Stimulated activated CD8-positive, alpha-beta memory T cell treated with anti-CD3 and anti-CD28 coated beads, Interleukin-4, amount 100 ng/mL, for 24 hours (primary cell): ENCODE measurements at regions not wholly inside any gene's neighbourhood (a gene's known extent, or its start where the extent isn't known, plus 50 kb on each side); places are given as distances from the start of the nearest gene placed in this dataset.

Source experiments
- DNase-seq: peaks from one replicate; pipeline ENCODE4 v3.0.0-alpha.2; 2020; ENCODE audit warnings: low read depth

- DNase-seq, result no peak
Observed at GRCh38 chr4:108400309-108400708, 220.1 kb upstream of the RPL34 start.

- DNase-seq, result no peak
Observed at GRCh38 chr4:108399610-108400265, 220.6 kb upstream of the RPL34 start.

- no peak for DNase-seq
Observed at GRCh38 chr4:108398836-108399235, 221.5 kb upstream of the RPL34 start.

- DNase-seq, result no peak
Observed at GRCh38 chr4:108398316-108398715, 222.1 kb upstream of the RPL34 start.

DNA sequence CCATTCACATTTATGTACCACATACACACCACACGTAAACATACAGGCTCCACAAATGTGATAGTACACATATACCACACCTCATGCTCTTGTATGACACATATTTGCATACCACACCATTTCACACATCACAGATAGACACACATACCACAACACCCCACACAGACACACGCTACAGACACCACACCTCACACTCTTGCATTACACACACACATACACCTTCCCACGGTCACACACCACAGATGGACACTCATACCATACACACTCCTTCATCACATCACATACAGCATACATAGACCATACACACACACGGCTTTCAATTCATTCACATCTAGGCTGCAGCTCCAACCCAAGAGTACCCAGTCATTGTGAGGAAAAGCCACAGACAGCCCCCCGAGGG lies 222.5 kb upstream of the RPL34 start:
- DNase-seq, result no peak

DNA sequence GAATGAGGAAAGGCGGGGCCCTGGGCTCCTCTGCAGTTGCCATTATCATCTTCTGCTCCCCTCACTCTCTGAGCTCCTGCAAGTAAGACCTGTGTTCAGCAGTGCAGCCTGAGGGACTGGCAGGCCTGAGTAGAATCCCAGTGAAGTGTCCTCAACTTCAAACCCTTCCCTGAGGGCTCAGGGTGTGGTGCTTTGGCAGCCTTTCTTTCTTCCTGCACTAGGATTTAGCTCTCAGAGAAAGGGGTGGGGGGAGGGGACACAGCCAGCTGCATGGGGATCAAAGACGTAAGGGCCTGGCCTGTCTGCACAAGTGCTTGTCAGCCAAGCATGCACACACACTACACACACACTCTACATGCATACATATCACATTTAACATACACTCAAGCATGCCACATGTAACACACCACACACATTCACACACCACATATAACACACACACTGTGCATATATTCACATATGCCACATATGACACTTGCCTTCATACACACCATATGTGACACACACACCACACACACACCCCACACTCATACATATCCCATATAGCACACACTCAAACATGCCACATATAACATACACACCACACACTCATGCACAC lies 223.4 kb upstream of the RPL34 start:
- DNase-seq, result no peak

GRCh38 chr4:108395786-108396185 lies 224.6 kb upstream of the RPL34 start:
- no peak for DNase-seq

DNA sequence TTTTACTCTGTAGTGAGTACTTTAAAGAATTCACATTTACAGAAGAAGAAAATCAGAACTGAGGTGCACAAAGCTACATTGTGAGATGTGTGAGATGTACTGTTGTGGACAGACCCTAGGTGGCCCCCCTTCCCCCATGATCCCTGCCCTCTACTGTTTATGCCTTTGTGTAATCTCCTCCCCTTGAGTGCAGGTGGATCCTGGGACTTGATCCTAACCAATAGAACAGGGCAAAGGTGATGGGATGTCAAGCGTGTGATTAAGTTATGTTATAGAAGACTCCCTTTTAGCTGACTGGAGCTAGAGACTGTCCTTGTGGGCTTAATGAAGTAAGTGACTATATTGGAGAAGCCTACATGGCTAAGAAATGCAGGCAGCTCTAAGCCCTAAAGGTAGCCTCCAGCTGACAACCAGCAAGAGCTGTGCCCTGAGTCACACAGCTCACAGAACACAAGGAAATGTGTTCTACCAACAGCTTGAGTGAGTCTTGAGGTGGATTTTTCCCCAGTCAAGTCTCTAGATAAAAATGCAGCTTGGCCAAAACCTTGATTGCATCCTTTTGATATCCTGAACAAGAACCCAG lies 225.2 kb upstream of the LEF1 start:
- DNase-seq, result no peak

DNA sequence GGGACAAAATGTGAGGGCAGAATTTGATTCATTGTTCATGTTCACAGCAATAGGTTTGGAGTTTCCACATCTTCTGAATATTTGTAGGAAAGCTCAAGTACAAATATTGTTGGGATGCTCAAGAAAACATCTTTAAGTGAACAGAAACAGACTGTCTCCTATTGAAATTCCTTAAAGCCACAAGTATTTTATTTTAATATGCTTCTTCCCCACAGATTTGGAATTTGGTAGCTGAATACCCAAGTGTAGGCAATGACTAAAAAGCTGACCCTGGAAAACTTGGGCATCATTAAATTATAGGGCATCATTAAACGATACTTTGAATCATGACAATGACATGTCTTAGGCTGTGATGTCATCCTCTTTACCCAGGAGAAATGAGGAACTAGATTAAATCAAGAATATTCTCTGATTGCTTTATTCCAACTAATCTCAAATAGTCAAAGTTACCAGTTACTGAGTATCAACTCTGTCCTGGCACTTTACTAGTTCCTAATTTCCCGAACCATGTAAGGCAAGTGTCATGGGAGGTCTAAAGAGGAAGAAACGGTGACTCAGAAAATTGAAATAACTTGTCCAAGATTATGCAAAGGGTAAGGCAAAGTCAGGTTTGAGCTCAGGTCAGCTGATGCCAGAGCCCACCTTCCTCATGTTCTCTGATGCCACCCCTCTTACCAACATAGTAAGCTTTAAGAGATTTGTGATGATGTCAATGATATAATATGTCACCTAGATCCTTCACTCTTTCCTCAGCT lies 223.1 kb upstream of the LEF1 start:
- no peak for DNase-seq

DNA sequence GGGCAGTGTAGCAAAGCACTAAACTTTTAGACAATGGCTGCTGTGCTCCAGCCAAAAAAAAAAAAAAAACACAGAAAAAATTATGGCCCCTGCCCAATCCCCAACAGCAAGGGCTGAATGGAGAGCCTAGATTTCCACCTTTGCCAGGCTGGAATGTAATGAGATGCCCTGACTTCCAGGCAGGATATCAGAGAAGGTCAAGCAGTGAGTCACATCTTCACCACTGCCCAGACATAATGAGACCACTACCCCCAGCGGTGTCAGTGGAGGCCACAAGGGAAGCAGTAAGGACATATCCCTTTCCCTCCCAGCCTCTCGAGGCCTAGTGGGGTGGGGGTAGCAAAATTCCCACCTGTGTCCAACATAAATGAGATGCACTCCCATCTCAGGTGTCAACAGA lies 216.3 kb upstream of the LEF1 start:
- no peak for DNase-seq

GRCh38 chr4:108384544-108384943 lies 215.8 kb upstream of the LEF1 start:
- no peak for DNase-seq

DNA sequence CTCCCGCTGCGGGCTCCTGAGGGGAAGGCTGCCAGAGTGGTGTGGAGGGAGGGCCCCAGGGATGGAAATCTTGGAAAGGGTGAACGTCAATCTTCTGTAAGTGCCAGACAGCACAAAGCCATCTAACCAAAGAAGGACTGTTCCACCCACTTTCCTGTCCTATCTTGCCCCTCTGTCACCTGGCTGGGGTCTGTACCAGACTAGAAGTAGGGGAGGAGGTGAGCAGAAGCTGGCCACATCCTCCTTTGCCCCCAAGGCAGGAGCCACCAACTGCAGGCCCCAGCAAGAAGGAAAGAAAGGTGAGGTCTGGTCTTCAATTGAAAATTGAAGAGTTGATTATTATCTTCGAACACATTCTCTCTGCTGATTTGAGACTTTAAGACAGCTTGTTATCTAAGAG lies 214.4 kb upstream of the LEF1 start:
- DNase-seq, result no peak

GRCh38 chr4:108382751-108383150 lies 214.0 kb upstream of the LEF1 start:
- DNase-seq, result no peak

DNA sequence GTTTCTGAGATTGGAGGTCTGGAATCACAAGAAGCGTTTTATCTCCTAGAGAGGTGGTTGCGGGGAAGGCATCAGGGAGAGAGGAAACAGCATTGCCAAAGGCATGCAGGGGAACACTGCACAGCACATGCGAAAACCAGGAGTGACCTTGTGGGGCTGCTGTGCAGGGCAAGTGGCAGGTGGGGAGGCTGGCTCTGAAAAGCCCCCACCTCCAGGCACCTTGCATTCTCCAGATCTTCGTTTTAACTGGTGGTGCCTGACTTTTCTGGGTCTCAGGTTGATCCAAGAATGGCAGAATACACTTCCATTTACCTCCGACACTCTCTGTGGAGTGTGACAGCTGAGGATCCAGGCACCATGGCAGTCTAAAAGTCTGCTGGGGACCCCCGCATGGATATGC lies 209.4 kb upstream of the LEF1 start:
- no peak for DNase-seq

GRCh38 chr4:108377021-108377420 lies 208.3 kb upstream of the LEF1 start:
- no peak for DNase-seq

- no peak for DNase-seq
Observed at GRCh38 chr4:108375434-108375833, 206.7 kb upstream of the LEF1 start.

DNA sequence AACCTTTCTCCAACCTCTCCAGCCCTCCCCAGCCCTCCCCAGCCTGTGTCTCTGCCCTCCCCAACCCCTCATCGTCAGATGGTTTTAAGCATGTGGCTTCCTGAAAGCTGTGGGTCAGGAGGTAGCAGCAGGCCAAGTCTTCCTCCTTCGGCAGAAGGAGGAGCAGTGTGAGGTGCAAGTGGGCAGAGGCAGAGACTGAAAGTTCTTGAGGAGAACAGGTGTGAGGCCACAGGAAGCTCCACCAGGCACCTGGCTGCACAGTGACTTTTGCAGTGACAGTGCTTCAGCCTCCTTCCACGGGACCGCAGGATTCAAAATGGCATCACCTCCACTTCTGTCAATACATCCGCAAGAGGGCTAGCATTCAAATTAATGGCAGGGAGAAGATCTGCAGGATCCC lies 203.9 kb upstream of the LEF1 start:
- no peak for DNase-seq

DNA sequence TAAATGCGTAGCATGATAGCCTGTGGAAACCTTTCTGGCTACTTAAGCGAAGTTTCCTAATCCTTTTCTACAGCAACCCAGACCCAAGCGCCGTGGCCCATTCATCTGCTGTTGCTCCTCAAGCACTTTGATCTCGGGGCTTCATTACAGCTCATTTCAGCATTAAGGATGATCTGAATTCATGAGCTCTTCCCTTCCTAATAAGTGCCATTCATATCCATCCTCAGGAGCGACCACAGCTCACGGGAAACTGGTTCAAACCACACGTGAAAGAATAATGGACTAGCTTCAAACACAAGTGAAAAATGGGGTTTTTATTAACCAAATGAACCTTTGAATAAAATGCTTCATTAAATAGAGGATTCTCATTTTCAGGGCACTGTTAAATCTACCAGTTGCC lies 202.6 kb upstream of the LEF1 start:
- DNase-seq, result no peak

DNA sequence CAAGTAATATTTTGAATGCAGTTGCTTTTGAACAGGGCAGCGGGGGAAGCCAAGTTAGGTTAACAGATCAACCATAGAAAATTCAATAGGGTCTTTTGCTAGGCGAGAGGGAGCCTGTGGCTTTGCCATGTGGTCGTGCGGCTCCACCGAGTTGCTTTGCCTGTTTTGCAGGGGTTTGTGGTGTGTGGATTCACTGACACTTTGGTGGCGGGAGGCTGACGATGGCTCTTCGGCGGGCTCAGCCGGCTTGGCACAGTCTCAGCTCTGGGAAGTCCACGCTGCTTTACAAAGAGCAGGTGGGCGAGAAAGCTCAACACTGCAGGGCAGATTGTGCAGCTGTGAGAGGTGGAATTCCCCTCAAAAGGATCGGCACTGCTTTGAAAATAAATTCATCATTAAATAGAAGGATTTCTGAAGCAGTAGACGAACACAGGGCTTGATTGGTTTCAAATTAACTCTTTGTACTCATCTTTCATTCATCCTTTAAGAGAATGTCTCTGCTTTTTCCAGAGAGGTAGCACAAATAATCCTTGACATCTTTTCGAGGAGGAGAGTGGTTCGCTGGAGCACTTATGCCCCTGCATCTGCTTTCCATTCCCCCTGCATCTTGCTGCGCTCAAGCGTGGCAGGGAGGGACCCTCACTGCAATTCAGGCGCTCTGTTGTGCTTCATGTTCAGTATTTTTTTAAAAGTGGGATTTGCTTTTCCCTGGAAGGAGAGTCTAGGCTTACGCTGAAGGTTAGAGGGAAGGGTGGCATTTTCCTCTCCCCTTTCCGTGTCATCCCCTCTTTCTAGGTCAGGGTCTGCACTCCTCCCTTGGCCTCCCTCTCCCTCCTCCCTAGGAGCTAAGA lies 201.8 kb upstream of the LEF1 start:
- DNase-seq, result peak; percentile 49

- DNase-seq, result no peak
Observed at GRCh38 chr4:108369035-108369655, 200.4 kb upstream of the LEF1 start.

GRCh38 chr4:108367751-108368150 lies 199.0 kb upstream of the LEF1 start:
- no peak for DNase-seq

DNA sequence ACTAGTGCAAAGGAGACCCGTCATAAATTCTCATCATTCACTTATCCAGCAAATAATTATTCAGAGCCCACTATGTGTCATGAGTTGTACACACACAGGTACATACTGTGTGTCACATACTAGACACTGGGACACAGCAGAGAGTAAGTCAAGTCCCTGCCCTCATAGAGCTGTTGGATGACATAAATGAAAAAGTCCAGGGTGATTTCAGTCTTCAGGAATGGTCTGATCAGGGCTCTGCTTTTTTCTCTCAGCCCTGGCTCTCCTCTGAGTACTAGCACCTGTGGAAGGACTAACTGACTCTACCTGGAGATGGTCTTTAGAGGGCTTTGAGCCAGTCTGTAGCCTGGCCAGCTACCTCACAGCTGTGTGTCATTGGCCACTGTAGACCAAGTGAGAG lies 198.0 kb upstream of the LEF1 start:
- no peak for DNase-seq
